ENCODE measurements at regions not wholly inside any gene's neighbourhood (a gene's known extent, or its start where the extent isn't known, plus 50 kb on each side); places are given as distances from the start of the nearest gene placed in this dataset.

DNA sequence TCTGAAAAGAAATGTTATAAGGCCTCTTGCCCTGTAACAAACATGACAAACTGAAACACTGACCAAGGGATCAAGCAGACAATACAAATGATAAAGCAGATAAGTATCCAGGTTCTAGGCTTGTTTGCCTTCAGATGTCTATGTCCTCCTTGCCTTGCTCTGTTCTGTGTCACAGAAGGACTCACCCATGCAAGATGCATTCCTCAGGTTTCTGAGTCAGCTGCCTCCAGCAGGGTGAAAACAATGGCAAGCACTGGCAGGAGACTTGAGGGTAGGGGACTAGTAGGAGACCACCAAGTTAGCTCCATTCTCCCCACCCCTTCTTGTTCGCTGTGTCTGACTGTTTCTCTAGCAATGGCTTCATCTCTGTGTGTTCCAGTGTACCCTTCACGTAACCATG, 76.6 kb upstream of the CXXC4 start:
- TF ChIP-seq FOXM1 (IDR thresholded peaks at IDR 0.05; ENCODE audit: borderline replicate concordance, low read depth) (no peak), CREB1 (IDR thresholded peaks at IDR 0.05; ENCODE audit: low read depth) (no peak), YY1 (IDR thresholded peaks at IDR 0.05; ENCODE audit: low read depth) (no peak)
- TF ChIP-seq, protein P1, sequence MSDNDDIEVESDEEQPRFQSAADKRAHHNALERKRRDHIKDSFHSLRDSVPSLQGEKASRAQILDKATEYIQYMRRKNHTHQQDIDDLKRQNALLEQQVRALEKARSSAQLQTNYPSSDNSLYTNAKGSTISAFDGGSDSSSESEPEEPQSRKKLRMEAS (IDR thresholded peaks at IDR 0.05): no peak

All from Ishikawa (cell line).